NCI-H524 treated with DMSO at 0.1 percent for 48 hours (cell line): ENCODE measurements at regions not wholly inside any gene's neighbourhood (a gene's known extent, or its start where the extent isn't known, plus 50 kb on each side); places are given as distances from the start of the nearest gene placed in this dataset.
"Not testable (repeated sequence)": the region's sequence is repeated elsewhere in the genome, so short reads cannot be mapped to it uniquely, and the experiment has no call there.

ENCODE experiments used
- DNase-seq: peaks from one replicate; lab custom pipeline; 2025; lab: John Stamatoyannopoulos, UW

GRCh38 chr22:46040471-46041465 is 63.8 kb upstream of the WNT7B start:
- no peak for DNase-seq

GRCh38 chr22:46041642-46042041 is 64.7 kb upstream of the WNT7B start:
- DNase-seq: no peak

- DNase-seq: no peak
Observed at GRCh38 chr22:46042786-46043185, 65.8 kb upstream of the WNT7B start.

DNA sequence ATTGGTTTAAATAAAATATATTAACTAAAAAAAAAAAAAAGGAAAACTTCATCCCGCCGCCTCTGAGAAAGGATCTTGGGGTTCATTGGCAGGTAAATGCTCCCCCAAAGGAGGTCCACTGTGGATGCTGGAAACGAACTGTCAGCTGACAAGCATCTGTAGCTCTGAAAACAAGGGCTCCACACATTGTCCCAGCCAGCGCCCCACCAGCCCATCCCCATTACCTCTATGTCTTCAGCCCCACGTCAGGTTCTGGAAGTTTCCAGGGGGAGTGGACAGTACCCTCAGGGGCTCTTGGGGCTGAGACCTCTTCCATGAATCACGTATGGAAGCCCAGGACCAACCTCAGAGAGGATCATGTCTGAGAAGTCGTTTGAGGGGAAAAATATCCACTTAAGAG is 66.4 kb upstream of the WNT7B start:
- DNase-seq: no peak

DNA sequence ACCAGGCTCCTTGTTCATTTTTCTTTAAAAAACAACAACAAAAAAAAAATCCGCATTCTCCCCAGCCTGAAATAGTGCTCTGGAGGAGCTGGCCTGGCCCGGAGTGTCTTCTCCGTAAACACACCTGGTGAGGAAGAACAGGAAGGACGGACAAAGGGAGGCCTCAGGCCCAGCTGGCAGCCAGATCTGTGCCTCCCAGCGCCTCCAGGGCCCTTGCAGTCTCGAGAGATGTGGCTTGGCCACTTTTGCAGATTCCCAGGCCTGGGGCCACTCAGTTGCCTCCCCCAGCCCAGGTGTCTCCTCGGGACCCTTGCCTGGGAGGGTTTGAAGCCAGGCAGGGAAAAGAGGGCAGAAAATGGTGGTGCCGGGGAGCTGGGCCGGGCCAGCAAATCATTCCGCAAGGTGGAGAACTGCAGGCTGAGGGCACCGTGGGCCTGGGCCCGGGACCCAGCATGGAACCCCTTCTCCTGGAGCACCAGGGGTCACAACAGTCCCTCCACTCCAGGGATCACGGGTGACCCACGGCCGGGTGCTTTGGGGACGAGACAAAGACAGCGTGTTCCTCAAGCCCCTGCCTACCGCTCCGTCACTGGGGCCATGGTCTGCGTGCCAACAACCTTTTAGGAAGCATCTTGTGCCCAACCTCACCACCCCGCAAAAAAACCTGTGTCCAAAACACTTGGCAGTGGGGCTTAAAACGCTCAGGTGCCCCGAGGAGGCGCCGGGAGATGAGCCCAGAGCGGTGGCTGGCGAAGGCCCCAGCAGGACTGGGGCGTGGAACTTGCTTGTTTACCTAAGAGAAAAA is 67.1 kb upstream of the WNT7B start:
- DNase-seq: no peak

GRCh38 chr22:46044621-46045458 is 67.9 kb upstream of the WNT7B start:
- no peak for DNase-seq

- no peak for DNase-seq
Observed at GRCh38 chr22:46045459-46046298, 68.7 kb upstream of the WNT7B start.

DNA sequence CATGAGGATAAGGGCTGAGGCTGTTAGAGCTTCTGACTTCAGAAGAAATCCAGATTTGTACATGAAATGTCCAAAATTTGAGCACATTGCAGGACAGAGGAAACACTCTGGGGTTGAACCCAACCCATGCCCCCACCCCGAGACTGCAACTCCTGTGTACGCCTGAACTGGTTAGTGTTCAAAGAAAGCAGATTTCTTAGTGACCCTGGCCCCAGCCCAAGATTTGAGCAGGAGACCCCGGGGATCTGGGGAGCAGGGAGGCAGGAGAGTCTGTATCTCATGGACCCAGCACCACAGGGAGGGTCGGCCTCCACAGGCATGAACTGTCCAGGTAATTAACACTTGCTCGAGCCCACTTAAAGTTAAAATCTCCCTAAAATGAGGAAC is 69.3 kb upstream of the WNT7B start:
- DNase-seq: no peak

DNA sequence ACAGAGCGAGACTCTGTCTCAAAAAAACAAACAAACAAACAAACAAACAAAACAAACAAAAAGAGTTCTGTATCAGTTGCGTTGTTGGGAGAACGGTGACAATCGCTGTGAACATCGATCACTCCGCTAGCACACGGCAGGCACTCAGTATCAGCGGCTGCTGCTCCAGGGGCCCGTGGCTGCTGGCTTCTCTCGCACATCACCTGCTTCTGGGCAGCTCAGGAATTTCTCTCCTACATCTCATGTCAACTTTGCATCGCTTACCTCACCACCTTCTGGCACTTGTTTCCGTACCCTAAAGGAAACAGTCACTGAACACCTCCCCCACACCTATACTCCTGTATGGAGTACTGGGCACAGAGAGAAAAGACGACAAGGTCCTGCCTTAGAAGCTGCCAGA is 70.3 kb upstream of the WNT7B start:
- DNase-seq: no peak

- no peak for DNase-seq
Observed at GRCh38 chr22:46047841-46048595, 71.1 kb upstream of the WNT7B start.

- not testable (repeated sequence) for DNase-seq
Observed at GRCh38 chr22:46048661-46049060, 71.7 kb upstream of the WNT7B start.

DNA sequence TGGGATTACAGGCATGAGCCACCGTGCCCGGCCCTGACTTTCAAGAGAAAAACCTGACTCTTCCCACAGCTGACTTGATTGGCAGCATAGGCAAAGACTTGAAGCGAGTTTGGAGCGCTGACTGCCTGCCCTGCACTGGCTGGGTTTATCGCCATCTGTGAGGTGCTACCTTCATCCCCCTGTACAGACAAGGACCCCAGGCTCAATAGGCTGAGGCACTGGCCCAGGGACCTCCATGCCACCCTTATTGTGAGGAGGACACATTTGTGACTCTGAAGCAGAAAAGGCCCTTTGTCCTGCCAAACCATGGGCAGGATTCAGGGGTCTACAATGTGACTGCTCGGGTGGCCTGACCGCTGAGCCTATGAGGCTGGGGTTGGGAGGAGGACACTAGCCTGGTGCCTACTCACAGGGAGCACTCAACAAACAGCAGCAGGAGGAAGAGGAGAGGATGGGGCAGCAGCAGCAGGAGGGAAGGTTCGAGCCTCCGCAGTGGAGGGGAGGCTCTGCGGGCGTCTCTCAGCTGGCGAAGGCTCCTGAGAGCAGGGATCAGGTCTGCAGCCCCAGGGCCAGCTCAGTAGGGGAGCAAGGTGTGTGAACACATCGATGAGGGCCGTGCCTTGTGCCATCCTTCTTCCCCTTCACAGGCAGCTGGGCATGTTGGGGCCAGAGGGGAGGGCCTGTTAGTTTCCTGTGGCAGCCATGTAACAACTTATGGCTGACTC is 72.9 kb upstream of the WNT7B start:
- no peak for DNase-seq

- DNase-seq: no peak
Observed at GRCh38 chr22:46050451-46050845, 73.5 kb upstream of the WNT7B start.

GRCh38 chr22:46050916-46051614 is 74.1 kb upstream of the WNT7B start:
- no peak for DNase-seq

GRCh38 chr22:46051646-46052045 is 74.7 kb upstream of the WNT7B start:
- DNase-seq: no peak

- DNase-seq: no peak
Observed at GRCh38 chr22:46052331-46052771, 75.4 kb upstream of the WNT7B start.

DNA sequence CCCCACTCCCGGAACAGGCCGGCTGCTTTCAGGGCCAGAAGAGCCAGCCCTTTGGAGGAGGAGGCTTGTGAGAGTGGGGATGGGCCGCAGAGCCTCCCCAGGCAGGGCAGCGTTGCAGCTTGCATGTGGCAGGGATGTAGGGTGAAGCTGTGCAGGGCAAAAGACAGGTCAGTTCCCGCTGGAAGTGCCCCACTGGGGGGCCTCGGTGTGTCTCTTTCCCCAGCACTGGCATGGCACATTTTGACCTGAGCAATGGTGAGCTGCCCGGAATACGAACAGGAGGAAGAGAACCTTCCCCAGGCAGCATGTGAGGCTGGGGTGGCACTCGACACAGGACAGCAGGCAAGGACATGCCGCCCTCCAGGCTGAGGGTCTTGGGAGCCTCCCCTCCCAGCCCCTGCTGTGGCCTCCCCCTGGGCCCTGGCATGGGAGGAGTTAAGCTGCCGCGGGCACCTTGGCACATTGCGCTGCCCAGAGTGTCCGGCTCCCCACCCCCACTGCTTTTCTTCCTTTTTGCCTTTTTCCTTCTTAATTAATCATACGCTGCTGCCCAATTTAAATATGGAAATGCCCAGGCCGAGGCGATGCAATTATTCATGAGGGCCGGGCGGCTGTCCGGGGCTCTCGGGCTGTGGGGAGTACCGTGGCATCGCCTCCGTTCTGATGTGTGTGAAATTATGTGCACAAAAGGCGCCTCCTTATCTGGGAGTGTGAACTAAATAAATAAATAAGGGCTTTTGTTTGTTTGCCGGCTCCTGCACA is 76.0 kb upstream of the WNT7B start:
- no peak for DNase-seq

GRCh38 chr22:46053563-46054090 is 76.7 kb upstream of the WNT7B start:
- no peak for DNase-seq
